Keratinocyte (primary cell): ENCODE measurements at regions not wholly inside any gene's neighbourhood (a gene's known extent, or its start where the extent isn't known, plus 50 kb on each side); places are given as distances from the start of the nearest gene placed in this dataset.

Experiments
- DNase-seq: peaks from one replicate; pipeline ENCODE4 v3.0.0-alpha.2; 2011; ENCODE audit warnings: low read depth, missing footprints, low spot score
- FAIRE-seq: peaks from 2 replicates; lab custom pipeline; 2011; peaks lifted over from hg19 to GRCh38; lab: Jason Lieb, UNC
- H2AFZ ChIP-seq: 2 replicates; pipeline ENCODE4 v1.6.0; 2012; ENCODE audit warnings: low read length, control low read depth, inconsistent platforms; ENCODE audit not compliant: control insufficient read depth
- H3K27ac ChIP-seq: 2 replicates; pipeline ENCODE4 v1.5.1; 2011; ENCODE audit warnings: low read length; ENCODE audit not compliant: control insufficient read depth, insufficient read depth
- H3K27me3 ChIP-seq: 3 replicates; pipeline ENCODE4 v1.6.0; 2011; ENCODE audit warnings: low read length; ENCODE audit not compliant: control insufficient read depth, insufficient read depth; ENCODE audit errors: extremely low read depth
- H3K36me3 ChIP-seq, 2 experiments: 2 replicates in 1 of 2; 3 replicates in 1 of 2; pipeline ENCODE4 v1.5.1; 2011; ENCODE audit warnings: low read length in 2 of 2, mild to moderate bottlenecking in 1 of 2; ENCODE audit not compliant: control insufficient read depth in 2 of 2, insufficient read depth in 2 of 2; ENCODE audit errors: extremely low read depth in 1 of 2
- H3K4me1 ChIP-seq: 3 replicates; pipeline ENCODE4 v1.5.1; 2011; ENCODE audit warnings: low read length; ENCODE audit not compliant: control insufficient read depth, insufficient read depth; ENCODE audit errors: extremely low read depth
- H3K4me2 ChIP-seq: 3 replicates; pipeline ENCODE4 v1.6.0; 2011; ENCODE audit warnings: low read depth, low read length; ENCODE audit not compliant: control insufficient read depth, insufficient read depth; ENCODE audit errors: extremely low read depth
- H3K4me3 ChIP-seq, 3 experiments: fragments of 200-600 bp in 1 of 3; sonication (generic) in 1 of 3; 2 replicates in 2 of 3; 3 replicates in 1 of 3; pipeline ENCODE4 v1.5.1; 2011 to 2016; ENCODE audit warnings: low read length in 3 of 3, mild to moderate bottlenecking in 3 of 3, control low read depth in 2 of 3, inconsistent platforms in 1 of 3, low read depth in 1 of 3, mixed read lengths in 1 of 3, mixed run types in 1 of 3, moderate library complexity in 1 of 3; ENCODE audit not compliant: control insufficient read depth in 2 of 3, insufficient read depth in 2 of 3; ENCODE audit errors: extremely low read depth in 1 of 3
- H3K79me2 ChIP-seq: 2 replicates; pipeline ENCODE4 v1.6.0; 2012; ENCODE audit warnings: low read length; ENCODE audit not compliant: control insufficient read depth, insufficient read depth
- H3K9ac ChIP-seq: 3 replicates; pipeline ENCODE4 v1.6.0; 2011; ENCODE audit warnings: low read length; ENCODE audit not compliant: control insufficient read depth, insufficient read depth; ENCODE audit errors: extremely low read depth
- H3K9me1 ChIP-seq: 3 replicates; pipeline ENCODE4 v1.6.0; 2011; ENCODE audit warnings: low read length; ENCODE audit not compliant: control insufficient read depth, insufficient read depth; ENCODE audit errors: extremely low read depth
- H3K9me3 ChIP-seq: 2 replicates; pipeline ENCODE4 v1.5.1; 2012; ENCODE audit warnings: low read depth, low read length; ENCODE audit not compliant: control insufficient read depth
- H4K20me1 ChIP-seq: 3 replicates; pipeline ENCODE4 v1.6.0; 2011; ENCODE audit warnings: low read length; ENCODE audit not compliant: control insufficient read depth, insufficient read depth; ENCODE audit errors: extremely low read depth
- EZH2 ChIP-seq: IDR thresholded peaks from one replicate; pipeline ENCODE4 v1.6.1; 2012; ENCODE audit warnings: inconsistent platforms, mild to moderate bottlenecking, low read length, moderate library complexity
- dilution Hi-C: fragments of 300-500 bp; cut with MboI; formaldehyde crosslinking; loops from one replicate; pipeline ENCODE4 v1.7.0; 2020; ENCODE audit warnings: low sequenced_read_pairs; ENCODE audit not compliant: extremely low pct_ligation_motif_present
- TF ChIP-seq, protein P1 (sequence below), 3 experiments: IDR thresholded peaks in 1 of 3; conservative IDR thresholded peaks in 1 of 3; optimal IDR thresholded peaks in 1 of 3; 2 replicates in 2 of 3; 3 replicates in 1 of 3; pipeline versions ENCODE3 to v1.5.1; 2011; ENCODE audit warnings: low read length in 3 of 3, mild to moderate bottlenecking in 3 of 3, moderate library complexity in 2 of 3, control low read depth in 1 of 3, inconsistent platforms in 1 of 3; ENCODE audit not compliant: insufficient read depth in 2 of 3; ENCODE audit errors: extremely low read depth in 1 of 3

DNA sequence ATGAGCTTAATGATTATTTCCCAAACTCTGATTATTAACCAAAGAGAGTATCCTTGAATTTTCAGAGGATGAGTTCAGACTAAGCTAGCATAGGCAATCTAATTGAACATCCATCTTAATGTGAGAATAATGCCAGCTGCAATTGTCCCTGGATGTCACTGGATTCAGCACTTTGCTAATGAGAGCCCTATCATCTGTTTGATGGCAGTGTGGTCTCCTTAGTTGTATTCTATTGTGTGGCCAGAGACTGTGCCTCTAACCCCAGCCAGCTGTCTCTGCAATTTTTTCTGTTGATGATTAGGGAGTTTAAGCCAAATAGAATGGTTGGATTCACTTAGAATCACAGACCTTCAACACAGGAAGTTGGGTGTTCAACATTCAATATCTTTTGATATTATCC, 1249.5 kb downstream of the FAM181B start:
- no peak for DNase-seq
- no peak overlapping the region for H2AFZ ChIP-seq
- no peaks in the 10 kb centered on the region for H3K9me3 ChIP-seq
- no peaks in the 10 kb centered on the region for H3K27me3 ChIP-seq
- dilution Hi-C loops = no loop called here
- H3K36me3 ChIP-seq = no peaks in the 10 kb centered on the region
- no peaks in the 10 kb centered on the region for H4K20me1 ChIP-seq
- no peaks in the 10 kb centered on the region for H3K79me2 ChIP-seq
- no peak for FAIRE-seq
- no peak overlapping the region for H3K4me2 ChIP-seq
- no peaks in the 10 kb centered on the region for H3K9me1 ChIP-seq
- no peak overlapping the region for H3K27ac ChIP-seq
- H3K9ac ChIP-seq = no peak overlapping the region
- H3K4me3 ChIP-seq = no peak overlapping the region
- no peak for TF ChIP-seq EZH2
- TF ChIP-seq, protein P1, sequence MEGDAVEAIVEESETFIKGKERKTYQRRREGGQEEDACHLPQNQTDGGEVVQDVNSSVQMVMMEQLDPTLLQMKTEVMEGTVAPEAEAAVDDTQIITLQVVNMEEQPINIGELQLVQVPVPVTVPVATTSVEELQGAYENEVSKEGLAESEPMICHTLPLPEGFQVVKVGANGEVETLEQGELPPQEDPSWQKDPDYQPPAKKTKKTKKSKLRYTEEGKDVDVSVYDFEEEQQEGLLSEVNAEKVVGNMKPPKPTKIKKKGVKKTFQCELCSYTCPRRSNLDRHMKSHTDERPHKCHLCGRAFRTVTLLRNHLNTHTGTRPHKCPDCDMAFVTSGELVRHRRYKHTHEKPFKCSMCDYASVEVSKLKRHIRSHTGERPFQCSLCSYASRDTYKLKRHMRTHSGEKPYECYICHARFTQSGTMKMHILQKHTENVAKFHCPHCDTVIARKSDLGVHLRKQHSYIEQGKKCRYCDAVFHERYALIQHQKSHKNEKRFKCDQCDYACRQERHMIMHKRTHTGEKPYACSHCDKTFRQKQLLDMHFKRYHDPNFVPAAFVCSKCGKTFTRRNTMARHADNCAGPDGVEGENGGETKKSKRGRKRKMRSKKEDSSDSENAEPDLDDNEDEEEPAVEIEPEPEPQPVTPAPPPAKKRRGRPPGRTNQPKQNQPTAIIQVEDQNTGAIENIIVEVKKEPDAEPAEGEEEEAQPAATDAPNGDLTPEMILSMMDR (optimal IDR thresholded peaks at IDR 0.05 in 1 of 3, IDR thresholded peaks at IDR 0.05 in 1 of 3, conservative IDR thresholded peaks at IDR 0.05 in 1 of 3; ENCODE audit: extremely low read depth in 1 of 3, insufficient read depth in 2 of 3, low read length in 3 of 3) = no peak
- H3K4me1 ChIP-seq = no peaks in the 10 kb centered on the region

DNA sequence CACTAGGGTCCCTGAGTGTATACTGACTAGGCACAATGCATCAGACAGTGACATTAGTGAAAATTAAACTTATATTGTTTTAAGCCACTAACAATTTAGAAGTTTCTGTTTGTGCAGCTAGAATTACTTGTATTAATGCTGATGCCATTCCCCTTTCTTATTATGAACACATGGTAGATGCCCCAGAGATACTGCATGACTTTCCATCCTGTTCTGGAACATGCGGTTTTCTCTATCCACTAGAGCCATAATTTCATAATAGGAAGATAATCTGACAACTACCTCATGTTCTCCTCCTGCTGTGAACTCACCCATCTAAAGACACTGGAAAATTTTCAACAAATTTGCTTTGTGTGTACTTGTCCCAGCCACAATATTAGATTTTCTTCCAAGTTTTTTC, 1256.4 kb downstream of the FAM181B start:
- H3K79me2 ChIP-seq = no peaks in the 10 kb centered on the region
- no peak overlapping the region for H3K4me3 ChIP-seq
- no peaks in the 10 kb centered on the region for H3K36me3 ChIP-seq
- TF ChIP-seq, protein P1 (optimal IDR thresholded peaks at IDR 0.05 in 1 of 3, IDR thresholded peaks at IDR 0.05 in 1 of 3, conservative IDR thresholded peaks at IDR 0.05 in 1 of 3; ENCODE audit: extremely low read depth in 1 of 3, insufficient read depth in 2 of 3, low read length in 3 of 3) = no peak
- TF ChIP-seq EZH2 = no peak
- no peak overlapping the region for H2AFZ ChIP-seq
- no peak overlapping the region for H3K9ac ChIP-seq
- H3K9me3 ChIP-seq = no peaks in the 10 kb centered on the region
- FAIRE-seq (no peak), DNase-seq (no peak)
- dilution Hi-C loops = no loop called here
- no peaks in the 10 kb centered on the region for H4K20me1 ChIP-seq
- H3K9me1 ChIP-seq = no peaks in the 10 kb centered on the region
- no peak overlapping the region for H3K4me2 ChIP-seq
- H3K27ac ChIP-seq = no peak overlapping the region
- no peaks in the 10 kb centered on the region for H3K27me3 ChIP-seq
- H3K4me1 ChIP-seq = no peaks in the 10 kb centered on the region
